IMR-90 (cell line): ENCODE measurements at regions not wholly inside any gene's neighbourhood (a gene's known extent, or its start where the extent isn't known, plus 50 kb on each side); places are given as distances from the start of the nearest gene placed in this dataset.

Experiments used
- ATAC-seq: fragments of 200-7000 bp; cut with Tn5 transposase; 2 replicates; pipeline ENCODE4 v1.9.1; 2020; ENCODE audit warnings: low read depth, mild to moderate bottlenecking, moderate library complexity
- BruUV-seq: library from RNA; stranded (reverse); fragments of 400-500 nt; replicated peaks from 2 replicates; lab custom pipeline; 2021; lab: Mats Ljungman, UMichigan
- CTCF ChIA-PET: fragments of 300-600 bp; formaldehyde crosslinking; extraction: SDS; loops from one replicate; lab custom pipeline; 2021; ENCODE audit warnings: antibody characterized with exemption; lab: Yijun Ruan, JAX
- POLR2A ChIA-PET: fragments of 300-600 bp; sonication (Branson Sonifier 250); formaldehyde crosslinking; loops from one replicate; lab custom pipeline; 2022; ENCODE audit warnings: antibody characterized with exemption; ENCODE audit not compliant: unreplicated experiment; lab: Charles Lee
- DNase-seq: peaks from one replicate; pipeline ENCODE4 v3.0.0; 2013
- H2AFZ ChIP-seq: replicated peaks from 2 replicates; pipeline ENCODE3; 2013; ENCODE audit warnings: low read length, mild to moderate bottlenecking; ENCODE audit not compliant: poor library complexity
- H2AK5ac ChIP-seq: 2 replicates; pipeline ENCODE4 v1.6.1; 2013; ENCODE audit warnings: low read depth, low read length, inconsistent platforms
- H2AK9ac ChIP-seq: replicated peaks from 2 replicates; pipeline ENCODE3; 2013; ENCODE audit warnings: mild to moderate bottlenecking, low read depth, low read length, moderate library complexity; ENCODE audit not compliant: poor library complexity
- H2BK120ac ChIP-seq: 2 replicates; pipeline ENCODE4 v1.6.1; 2013; ENCODE audit warnings: low read depth, low read length, inconsistent platforms
- H2BK15ac ChIP-seq: 3 replicates; pipeline ENCODE4 v1.6.1; 2013; ENCODE audit warnings: low read depth, low read length, inconsistent platforms
- H2BK20ac ChIP-seq: 2 replicates; pipeline ENCODE4 v1.6.1; 2013; ENCODE audit warnings: low read depth, mild to moderate bottlenecking, inconsistent platforms, low read length, moderate library complexity
- H2BK5ac ChIP-seq: 2 replicates; pipeline ENCODE4 v1.6.1; 2013; ENCODE audit warnings: mild to moderate bottlenecking, low read depth, low read length, inconsistent platforms; ENCODE audit not compliant: poor library complexity, severe bottlenecking
- H3K14ac ChIP-seq: replicated peaks from 2 replicates; pipeline ENCODE4 v1.6.1; 2013; ENCODE audit warnings: low read depth, low read length, inconsistent platforms
- H3K18ac ChIP-seq: 2 replicates; pipeline ENCODE4 v1.6.1; 2013; ENCODE audit warnings: low read depth, low read length, control low read depth
- H3K23ac ChIP-seq: 2 replicates; pipeline ENCODE4 v1.6.1; 2013; ENCODE audit warnings: low read depth, low read length, inconsistent platforms
- H3K27ac ChIP-seq: 2 replicates; pipeline ENCODE4 v1.5.1; 2013; ENCODE audit warnings: mild to moderate bottlenecking, control low read depth, low read length; ENCODE audit not compliant: insufficient read depth
- H3K27me3 ChIP-seq: 2 replicates; pipeline ENCODE4 v1.6.1; 2013; ENCODE audit warnings: low read length; ENCODE audit not compliant: control insufficient read depth, insufficient read depth
- H3K36me3 ChIP-seq: 2 replicates; pipeline ENCODE4 v1.6.1; 2013; ENCODE audit warnings: low read length, mixed read lengths; ENCODE audit not compliant: control insufficient read depth, insufficient read depth
- H3K4ac ChIP-seq: 2 replicates; pipeline ENCODE4 v1.6.1; 2013; ENCODE audit warnings: low read depth, low read length, inconsistent platforms
- H3K4me1 ChIP-seq: 2 replicates; pipeline ENCODE4 v1.6.1; 2013; ENCODE audit warnings: low read length, mixed read lengths; ENCODE audit not compliant: control insufficient read depth, insufficient read depth
- H3K4me2 ChIP-seq: 2 replicates; pipeline ENCODE4 v1.6.1; 2013; ENCODE audit warnings: low read depth, mild to moderate bottlenecking, control low read depth, low read length, moderate library complexity
- H3K4me3 ChIP-seq: 2 replicates; pipeline ENCODE4 v1.5.1; 2013; ENCODE audit warnings: low read depth, mild to moderate bottlenecking, control low read depth, low read length, moderate library complexity; ENCODE audit not compliant: insufficient read depth
- H3K56ac ChIP-seq: 2 replicates; pipeline ENCODE4 v1.6.1; 2013; ENCODE audit warnings: low read length, inconsistent platforms; ENCODE audit not compliant: insufficient read depth; ENCODE audit errors: extremely low read depth
- H3K79me1 ChIP-seq, 2 experiments: 2 replicates each; pipeline ENCODE4 v1.6.1; 2013; ENCODE audit warnings: low read length in 2 of 2, inconsistent platforms in 1 of 2, low read depth in 1 of 2
- H3K9ac ChIP-seq: 2 replicates; pipeline ENCODE4 v1.6.1; 2013; ENCODE audit warnings: low read depth, low read length, control low read depth
- H3K9me1 ChIP-seq: 2 replicates; pipeline ENCODE4 v1.6.1; 2013; ENCODE audit warnings: low read length, inconsistent platforms; ENCODE audit not compliant: insufficient read depth
- H3K9me3 ChIP-seq: 2 replicates; pipeline ENCODE4 v1.6.1; 2013; ENCODE audit warnings: low read length; ENCODE audit not compliant: control insufficient read depth, insufficient read depth
- H4K20me1 ChIP-seq: 2 replicates; pipeline ENCODE4 v1.6.1; 2013; ENCODE audit warnings: low read length, inconsistent platforms; ENCODE audit not compliant: insufficient read depth
- H4K5ac ChIP-seq: 2 replicates; pipeline ENCODE4 v1.6.1; 2013; ENCODE audit warnings: mild to moderate bottlenecking, low read depth, low read length, control low read depth
- H4K8ac ChIP-seq, 2 experiments: 2 replicates each; pipeline ENCODE4 v1.6.1; 2013; ENCODE audit warnings: low read depth in 2 of 2, low read length in 2 of 2, control low read depth in 1 of 2, inconsistent platforms in 1 of 2
- H4K91ac ChIP-seq: 2 replicates; pipeline ENCODE4 v1.6.1; 2013; ENCODE audit warnings: low read depth, low read length, inconsistent platforms; ENCODE audit not compliant: insufficient read depth
- CEBPB ChIP-seq: IDR thresholded peaks from 2 replicates; pipeline ENCODE4 v1.6.1; 2012; ENCODE audit warnings: low read depth, low read length, improper control_type of control experiment
- CHD1 ChIP-seq: IDR thresholded peaks from 2 replicates; pipeline ENCODE4 v1.6.1; 2012; ENCODE audit warnings: low read depth, low read length, improper control_type of control experiment
- MAZ ChIP-seq: IDR thresholded peaks from 2 replicates; pipeline ENCODE4 v1.6.1; 2012; ENCODE audit warnings: low read depth, mild to moderate bottlenecking, low read length, improper control_type of control experiment, moderate library complexity, borderline replicate concordance
- MXI1 ChIP-seq: IDR thresholded peaks from 2 replicates; pipeline ENCODE4 v1.6.1; 2012; ENCODE audit warnings: low read depth, mild to moderate bottlenecking, low read length, moderate library complexity, borderline replicate concordance
- NFE2L2 ChIP-seq: fragments of 150-350 bp; IDR thresholded peaks from 2 replicates; pipeline ENCODE4 v1.6.1; 2016; ENCODE audit warnings: low read depth, mild to moderate bottlenecking, low read length
- POLR2A ChIP-seq: IDR thresholded peaks from 2 replicates; pipeline ENCODE4 v1.6.1; 2012; ENCODE audit warnings: mild to moderate bottlenecking, low read depth, low read length
- RAD21 ChIP-seq: IDR thresholded peaks from 2 replicates; pipeline ENCODE4 v1.6.1; 2012; ENCODE audit warnings: low read length, improper control_type of control experiment
- RCOR1 ChIP-seq: IDR thresholded peaks from 2 replicates; pipeline ENCODE4 v1.6.1; 2012; ENCODE audit warnings: mild to moderate bottlenecking, low read length, improper control_type of control experiment; ENCODE audit not compliant: insufficient replicate concordance
- RFX5 ChIP-seq: IDR thresholded peaks from 2 replicates; pipeline ENCODE4 v1.8.0; 2012; ENCODE audit warnings: low read depth, mild to moderate bottlenecking, low read length, moderate library complexity
- SMC3 ChIP-seq: fragments of 150-350 bp; IDR thresholded peaks from 2 replicates; pipeline ENCODE4 v1.6.1; 2016; ENCODE audit warnings: low read depth, mild to moderate bottlenecking, antibody characterized with exemption, low read length, moderate library complexity
- WGBS, 2 experiments: methylation state at CpG; one replicate each; pipeline versions ENCODE4 v1.1.5 to v1.1.7; 2013; ENCODE audit warnings: missing lambda C conversion rate in 2 of 2; ENCODE audit not compliant: insufficient read length in 1 of 2; ENCODE audit errors: extremely low coverage in 2 of 2; 5-methylcytosine and 5-hydroxymethylcytosine counted together
- dilution Hi-C: fragments of 300-500 bp; cut with HindIII; formaldehyde crosslinking; loops from one replicate; pipeline ENCODE4 v1.14.3; 2018; ENCODE audit warnings: low sequenced_read_pairs; ENCODE audit not compliant: unreplicated experiment
- in situ Hi-C: fragments of 300-500 bp; cut with MboI; formaldehyde crosslinking; loops from 3 replicates; pipeline ENCODE4 v1.14.3; 2019; ENCODE audit warnings: low sequenced_read_pairs, inconsistent platforms, mixed read lengths
- intact Hi-C: fragments of 100-400 bp; cut with micrococcal nuclease; formaldehyde crosslinking; loops from 2 replicates; pipeline ENCODE4 v1.10.0; 2022
- TF ChIP-seq, protein P1 (sequence below): fragments of 150-350 bp; IDR thresholded peaks from 2 replicates; pipeline ENCODE4 v1.6.1; 2016; ENCODE audit warnings: low read depth, mild to moderate bottlenecking, low read length, moderate library complexity, borderline replicate concordance

GRCh38 chr6:112725541-112726085 is 378.5 kb downstream of the RFPL4B start:
- in situ Hi-C loops (no loop called here), dilution Hi-C loops (no loop called here), intact Hi-C loops (no loop called here)
- Histone ChIP-seq H3K9me3 (no peaks in the 10 kb centered on the region), H3K18ac (no peak overlapping the region), H4K91ac (no peak overlapping the region), H2BK15ac (no peak overlapping the region), H3K4me1 (no peaks in the 10 kb centered on the region), H3K4ac (no peak overlapping the region), H4K5ac (no peak overlapping the region), H3K4me2 (no peak overlapping the region), H3K79me1 (no peaks in the 10 kb centered on the region), H4K8ac (no peak overlapping the region), H2BK20ac (no peak overlapping the region), H4K20me1 (no peaks in the 10 kb centered on the region), H3K14ac (no peak overlapping the region), H3K27me3 (no peaks in the 10 kb centered on the region), H3K23ac (no peak overlapping the region), H2BK120ac (no peak overlapping the region), H2AK5ac (no peak overlapping the region), H3K9me1 (no peaks in the 10 kb centered on the region), H2AFZ (no peak overlapping the region), H3K36me3 (no peaks in the 10 kb centered on the region), H2AK9ac (no peak overlapping the region), H3K27ac (no peak overlapping the region), H3K56ac (no peak overlapping the region), H3K9ac (no peak overlapping the region), H3K4me3 (no peak overlapping the region), H2BK5ac (no peak overlapping the region)
- POLR2A ChIA-PET: no interaction called here
- TF ChIP-seq NFE2L2 (no peak), POLR2A (no peak), RAD21 (no peak), SMC3 (no peak), RFX5 (no peak), RCOR1 (no peak), CEBPB (no peak), MXI1 (no peak), MAZ (no peak), CHD1 (no peak)
- TF ChIP-seq, protein P1, sequence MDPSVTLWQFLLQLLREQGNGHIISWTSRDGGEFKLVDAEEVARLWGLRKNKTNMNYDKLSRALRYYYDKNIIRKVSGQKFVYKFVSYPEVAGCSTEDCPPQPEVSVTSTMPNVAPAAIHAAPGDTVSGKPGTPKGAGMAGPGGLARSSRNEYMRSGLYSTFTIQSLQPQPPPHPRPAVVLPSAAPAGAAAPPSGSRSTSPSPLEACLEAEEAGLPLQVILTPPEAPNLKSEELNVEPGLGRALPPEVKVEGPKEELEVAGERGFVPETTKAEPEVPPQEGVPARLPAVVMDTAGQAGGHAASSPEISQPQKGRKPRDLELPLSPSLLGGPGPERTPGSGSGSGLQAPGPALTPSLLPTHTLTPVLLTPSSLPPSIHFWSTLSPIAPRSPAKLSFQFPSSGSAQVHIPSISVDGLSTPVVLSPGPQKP: no peak
- no CpG with 5 or more reads among the region's 6 CpGs for WGBS, 2 experiments
- DNase-seq (no peak), ATAC-seq (no peak)
- CTCF ChIA-PET: interaction anchor here (1.8 kb wide), 1 partner anchor 10 kb away, joined by 5 read pairs; no protein-coding TSS in a partner anchor
- no TSS peak for BruUV-seq
